ENCODE measurements at regions not wholly inside any gene's neighbourhood (a gene's known extent, or its start where the extent isn't known, plus 50 kb on each side); places are given as distances from the start of the nearest gene placed in this dataset.

GRCh38 chr9:90088856-90089255 lies 484.0 kb downstream of the GADD45G start:
- TF ChIP-seq POLR2A (IDR thresholded peaks at IDR 0.05; ENCODE audit: borderline replicate concordance, extremely low read depth, insufficient read depth, insufficient read length) (no peak), RAD21 (IDR thresholded peaks at IDR 0.05; ENCODE audit: low read depth) (no peak), POLR2AphosphoS5 (IDR thresholded peaks at IDR 0.05; ENCODE audit: low read depth, low read length) (no peak), SP1 (IDR thresholded peaks at IDR 0.05; ENCODE audit: low read depth) (no peak), YY1 (IDR thresholded peaks at IDR 0.05; ENCODE audit: extremely low read depth, insufficient replicate concordance, low read depth, low read length) (no peak), EZH2 (IDR thresholded peaks at IDR 0.05) (no peak), EGR1 (IDR thresholded peaks at IDR 0.05; ENCODE audit: low read depth) (no peak), TCF7L2 (IDR thresholded peaks at IDR 0.05; ENCODE audit: borderline replicate concordance, extremely low read depth, insufficient read depth, insufficient read length) (no peak), ZFX (IDR thresholded peaks at IDR 0.05) (no peak), JUND (IDR thresholded peaks at IDR 0.05) (no peak)
- TF ChIP-seq, protein P1, sequence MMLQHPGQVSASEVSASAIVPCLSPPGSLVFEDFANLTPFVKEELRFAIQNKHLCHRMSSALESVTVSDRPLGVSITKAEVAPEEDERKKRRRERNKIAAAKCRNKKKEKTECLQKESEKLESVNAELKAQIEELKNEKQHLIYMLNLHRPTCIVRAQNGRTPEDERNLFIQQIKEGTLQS (IDR thresholded peaks at IDR 0.05), result no peak
- TF ChIP-seq, protein P2, sequence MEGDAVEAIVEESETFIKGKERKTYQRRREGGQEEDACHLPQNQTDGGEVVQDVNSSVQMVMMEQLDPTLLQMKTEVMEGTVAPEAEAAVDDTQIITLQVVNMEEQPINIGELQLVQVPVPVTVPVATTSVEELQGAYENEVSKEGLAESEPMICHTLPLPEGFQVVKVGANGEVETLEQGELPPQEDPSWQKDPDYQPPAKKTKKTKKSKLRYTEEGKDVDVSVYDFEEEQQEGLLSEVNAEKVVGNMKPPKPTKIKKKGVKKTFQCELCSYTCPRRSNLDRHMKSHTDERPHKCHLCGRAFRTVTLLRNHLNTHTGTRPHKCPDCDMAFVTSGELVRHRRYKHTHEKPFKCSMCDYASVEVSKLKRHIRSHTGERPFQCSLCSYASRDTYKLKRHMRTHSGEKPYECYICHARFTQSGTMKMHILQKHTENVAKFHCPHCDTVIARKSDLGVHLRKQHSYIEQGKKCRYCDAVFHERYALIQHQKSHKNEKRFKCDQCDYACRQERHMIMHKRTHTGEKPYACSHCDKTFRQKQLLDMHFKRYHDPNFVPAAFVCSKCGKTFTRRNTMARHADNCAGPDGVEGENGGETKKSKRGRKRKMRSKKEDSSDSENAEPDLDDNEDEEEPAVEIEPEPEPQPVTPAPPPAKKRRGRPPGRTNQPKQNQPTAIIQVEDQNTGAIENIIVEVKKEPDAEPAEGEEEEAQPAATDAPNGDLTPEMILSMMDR (IDR thresholded peaks at IDR 0.05 in 2 of 3, conservative IDR thresholded peaks at IDR 0.05 in 1 of 3; ENCODE audit: borderline replicate concordance in 1 of 3, insufficient read depth in 1 of 3, low read depth in 2 of 3, low read length in 2 of 3), result no peak
- TF ChIP-seq, protein P3, sequence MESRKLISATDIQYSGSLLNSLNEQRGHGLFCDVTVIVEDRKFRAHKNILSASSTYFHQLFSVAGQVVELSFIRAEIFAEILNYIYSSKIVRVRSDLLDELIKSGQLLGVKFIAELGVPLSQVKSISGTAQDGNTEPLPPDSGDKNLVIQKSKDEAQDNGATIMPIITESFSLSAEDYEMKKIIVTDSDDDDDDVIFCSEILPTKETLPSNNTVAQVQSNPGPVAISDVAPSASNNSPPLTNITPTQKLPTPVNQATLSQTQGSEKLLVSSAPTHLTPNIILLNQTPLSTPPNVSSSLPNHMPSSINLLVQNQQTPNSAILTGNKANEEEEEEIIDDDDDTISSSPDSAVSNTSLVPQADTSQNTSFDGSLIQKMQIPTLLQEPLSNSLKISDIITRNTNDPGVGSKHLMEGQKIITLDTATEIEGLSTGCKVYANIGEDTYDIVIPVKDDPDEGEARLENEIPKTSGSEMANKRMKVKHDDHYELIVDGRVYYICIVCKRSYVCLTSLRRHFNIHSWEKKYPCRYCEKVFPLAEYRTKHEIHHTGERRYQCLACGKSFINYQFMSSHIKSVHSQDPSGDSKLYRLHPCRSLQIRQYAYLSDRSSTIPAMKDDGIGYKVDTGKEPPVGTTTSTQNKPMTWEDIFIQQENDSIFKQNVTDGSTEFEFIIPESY (IDR thresholded peaks at IDR 0.05; ENCODE audit: extremely low read depth, insufficient replicate concordance, low read length), result no peak
